ENCODE measurements at regions not wholly inside any gene's neighbourhood (a gene's known extent, or its start where the extent isn't known, plus 50 kb on each side); places are given as distances from the start of the nearest gene placed in this dataset.

- no peaks in the 10 kb centered on the region for H3K4me1 ChIP-seq
- no peak overlapping the region for H3K27ac ChIP-seq
- H3K4me3 ChIP-seq = no peak overlapping the region
- H3K36me3 ChIP-seq = no peaks in the 10 kb centered on the region
- WGBS, 2 donors = 66 to 67% methylated on average over 3 of the region's 3 CpGs
- no peak for DNase-seq (ENCODE audit: low spot score in 2 of 2)
- TF ChIP-seq EP300 (IDR thresholded peaks at IDR 0.05) = no peak
- no peak for TF ChIP-seq POLR2A (IDR thresholded peaks at IDR 0.05)
- no peaks in the 10 kb centered on the region for H3K9me3 ChIP-seq
- no peaks in the 10 kb centered on the region for H3K27me3 ChIP-seq
These were observed 988.3 kb upstream of the LRFN5 start for GRCh38 chr14:40618225-40618898.

- Histone ChIP-seq H3K9me3 (no peaks in the 10 kb centered on the region), H3K4me3 (no peak overlapping the region), H3K4me1 (no peaks in the 10 kb centered on the region), H3K27me3 (no peaks in the 10 kb centered on the region), H3K36me3 (no peaks in the 10 kb centered on the region), H3K27ac (no peak overlapping the region)
- 84 to 85% methylated on average over 3 of the region's 3 CpGs for WGBS, 2 donors
- no peak for DNase-seq (ENCODE audit: low spot score in 2 of 2)
- TF ChIP-seq POLR2A (IDR thresholded peaks at IDR 0.05) (no peak), CTCF (IDR thresholded peaks at IDR 0.05) (no peak), EP300 (IDR thresholded peaks at IDR 0.05) (no peak)
These were observed 990.1 kb upstream of the LRFN5 start for GRCh38 chr14:40616579-40616978.

- TF ChIP-seq CTCF (IDR thresholded peaks at IDR 0.05) (no peak), EP300 (IDR thresholded peaks at IDR 0.05) (no peak)
- no peaks in the 10 kb centered on the region for H3K27me3 ChIP-seq
- no peaks in the 10 kb centered on the region for H3K9me3 ChIP-seq
- no peaks in the 10 kb centered on the region for H3K4me1 ChIP-seq
- no peaks in the 10 kb centered on the region for H3K36me3 ChIP-seq
- no peak for DNase-seq (ENCODE audit: low spot score in 2 of 2)
- no peak overlapping the region for H3K4me3 ChIP-seq
- no peak overlapping the region for H3K27ac ChIP-seq
These were observed 1005.6 kb upstream of the LRFN5 start for GRCh38 chr14:40601063-40601462.

GRCh38 chr14:40599725-40600124 lies 1007.0 kb upstream of the LRFN5 start:
- no peaks in the 10 kb centered on the region for H3K4me1 ChIP-seq
- DNase-seq (ENCODE audit: low spot score in 2 of 2) = no peak
- no peaks in the 10 kb centered on the region for H3K27me3 ChIP-seq
- H3K27ac ChIP-seq = no peak overlapping the region
- no peaks in the 10 kb centered on the region for H3K36me3 ChIP-seq
- TF ChIP-seq POLR2A (IDR thresholded peaks at IDR 0.05) (no peak), CTCF (IDR thresholded peaks at IDR 0.05) (no peak), EP300 (IDR thresholded peaks at IDR 0.05) (no peak)
- no peak overlapping the region for H3K4me3 ChIP-seq
- no peaks in the 10 kb centered on the region for H3K9me3 ChIP-seq

GRCh38 chr14:40581264-40581663 lies 1025.4 kb upstream of the LRFN5 start:
- TF ChIP-seq CTCF (IDR thresholded peaks at IDR 0.05) (no peak), POLR2A (IDR thresholded peaks at IDR 0.05) (no peak), EP300 (IDR thresholded peaks at IDR 0.05) (no peak)
- 56 to 75% methylated on average over 3 of the region's 3 CpGs for WGBS, 2 donors
- H3K4me1 ChIP-seq = no peaks in the 10 kb centered on the region
- H3K27me3 ChIP-seq = no peaks in the 10 kb centered on the region
- no peak for DNase-seq (ENCODE audit: low spot score in 2 of 2)
- H3K27ac ChIP-seq = no peak overlapping the region
- H3K4me3 ChIP-seq = no peak overlapping the region
- H3K9me3 ChIP-seq = no peaks in the 10 kb centered on the region
- H3K36me3 ChIP-seq = no peaks in the 10 kb centered on the region
